ENCODE measurements at regions not wholly inside any gene's neighbourhood (a gene's known extent, or its start where the extent isn't known, plus 50 kb on each side); places are given as distances from the start of the nearest gene placed in this dataset.

DNA sequence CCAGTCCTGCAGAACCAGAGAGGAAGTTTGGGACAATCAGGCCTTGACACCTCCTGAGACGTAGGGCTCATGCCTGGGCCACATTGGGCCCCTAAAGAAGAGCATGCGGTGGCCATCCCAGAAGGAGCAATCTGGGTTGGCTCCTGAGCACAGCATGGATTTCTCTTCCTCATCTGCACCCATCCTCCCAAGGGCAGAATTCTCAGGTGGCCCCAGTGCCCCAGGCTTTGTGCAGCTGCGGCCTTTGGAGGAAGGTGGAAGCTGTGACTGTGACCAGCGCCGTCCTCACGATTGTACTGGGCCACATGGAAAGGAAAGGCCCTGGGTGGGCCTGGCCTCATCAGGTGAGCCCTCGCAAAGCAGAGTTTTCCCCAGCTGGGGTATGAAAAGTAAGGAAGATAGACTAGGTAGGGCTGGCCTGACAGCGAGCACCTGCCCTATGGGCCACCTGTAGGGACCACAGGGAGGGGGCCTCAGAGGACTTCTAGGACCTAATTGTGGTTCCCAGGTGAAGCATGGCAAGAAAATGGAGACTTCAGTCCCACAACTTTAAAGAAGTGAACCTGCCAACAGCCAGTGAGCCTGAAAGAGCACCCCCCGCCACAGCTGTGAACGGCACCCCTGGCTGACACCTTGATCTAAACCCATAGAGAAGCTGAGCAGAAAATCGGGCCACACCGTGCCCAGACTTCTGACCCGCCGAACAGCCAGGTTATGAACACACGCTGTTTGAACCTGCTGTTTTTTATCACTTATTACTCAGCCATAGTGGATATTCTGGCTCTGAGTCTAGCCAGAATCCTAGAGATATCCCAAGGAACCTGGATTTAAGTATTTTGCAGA is 164.1 kb downstream of the IRX2 start:
- Histone ChIP-seq H3K4me3 (ENCODE audit: low read length) (no peak overlapping the region), H4K20me1 (ENCODE audit: low read length) (no peaks in the 10 kb centered on the region), H3K79me2 (ENCODE audit: low read length) (no peaks in the 10 kb centered on the region), H2AFZ (ENCODE audit: low read length) (no peak overlapping the region), H3F3A (ENCODE audit: low read length, unreplicated experiment) (no peaks in the 10 kb centered on the region), H3K4me1 (ENCODE audit: insufficient read depth, low read length) (no peaks in the 10 kb centered on the region), H3K9me3 (ENCODE audit: low read length) (no peaks in the 10 kb centered on the region), H3K9me2 (replicated peaks; ENCODE audit: low read length) (no peaks in the 10 kb centered on the region), H3K4me2 (ENCODE audit: low read length) (no peak overlapping the region), H3K9ac (ENCODE audit: low read length) (no peak overlapping the region), H3K36me3 (ENCODE audit: low read depth, low read length) (no peaks in the 10 kb centered on the region), H3K27ac (ENCODE audit: low read length) (no peak overlapping the region), H3K27me3 (ENCODE audit: low read length) (no peaks in the 10 kb centered on the region)
- ATAC-seq (no peak), DNase-seq (no peak)
- CTCF ChIA-PET = no interaction called here
- intact Hi-C loops (cut with micrococcal nuclease) = no loop called here
- BruUV-seq (replicated peaks) = no TSS peak
- no peak for TF ChIP-seq EZH2phosphoT487 (IDR thresholded peaks at IDR 0.05; ENCODE audit: borderline replicate concordance, low read length)
- no peak for TF ChIP-seq CTCF (conservative IDR thresholded peaks at IDR 0.05; ENCODE audit: low read depth, low read length)
- no peak for TF ChIP-seq EZH2 (IDR thresholded peaks at IDR 0.05; ENCODE audit: low read length, unreplicated experiment)
- POLR2A ChIA-PET (ENCODE audit: unreplicated experiment) = no interaction called here

DNA sequence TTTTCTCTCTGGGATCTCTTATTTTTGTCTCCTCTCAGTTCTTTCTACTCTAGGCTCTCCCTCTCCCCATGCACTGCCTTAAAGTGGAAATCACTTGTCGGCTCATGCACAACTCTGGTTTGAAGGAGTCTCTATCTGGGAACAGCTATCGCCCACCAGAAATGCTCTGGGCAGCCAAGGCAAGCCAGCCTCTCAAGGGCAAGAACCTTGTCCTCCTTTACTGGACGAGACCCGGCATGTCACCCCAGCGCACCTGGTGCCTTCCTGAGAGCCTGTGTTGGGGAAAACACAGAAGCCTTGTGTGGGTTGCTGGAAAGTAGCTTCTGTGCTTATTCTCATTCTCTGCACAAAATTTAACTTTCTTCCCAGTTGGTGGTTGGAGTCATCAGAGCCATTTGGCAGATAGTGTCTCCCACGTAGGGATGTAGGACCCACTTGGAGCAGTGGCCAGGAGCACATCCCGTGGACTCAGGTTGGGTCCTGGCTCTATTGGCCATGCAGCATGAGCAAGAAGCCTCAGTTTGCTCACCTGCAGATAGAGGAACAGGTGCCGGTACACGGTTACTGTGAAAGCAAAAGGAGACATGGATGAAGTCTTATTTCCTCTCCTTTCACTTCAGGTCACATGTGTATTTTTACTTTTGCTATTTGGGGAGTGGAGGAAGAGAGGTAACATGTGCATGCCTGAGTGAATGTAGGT is 165.3 kb downstream of the IRX2 start:
- Histone ChIP-seq H4K20me1 (ENCODE audit: low read length) (no peaks in the 10 kb centered on the region), H3K9ac (ENCODE audit: low read length) (no peak overlapping the region), H3K36me3 (ENCODE audit: low read depth, low read length) (no peaks in the 10 kb centered on the region), H3K79me2 (ENCODE audit: low read length) (no peaks in the 10 kb centered on the region), H3K9me2 (replicated peaks; ENCODE audit: low read length) (no peaks in the 10 kb centered on the region), H3K4me3 (ENCODE audit: low read length) (no peak overlapping the region), H3K27ac (ENCODE audit: low read length) (no peak overlapping the region), H3K4me1 (ENCODE audit: insufficient read depth, low read length) (no peaks in the 10 kb centered on the region), H2AFZ (ENCODE audit: low read length) (no peak overlapping the region), H3F3A (ENCODE audit: low read length, unreplicated experiment) (no peaks in the 10 kb centered on the region), H3K27me3 (ENCODE audit: low read length) (no peaks in the 10 kb centered on the region), H3K9me3 (ENCODE audit: low read length) (no peaks in the 10 kb centered on the region), H3K4me2 (ENCODE audit: low read length) (no peak overlapping the region)
- CTCF ChIA-PET = no interaction called here
- no peak for ATAC-seq
- TF ChIP-seq CTCF (conservative IDR thresholded peaks at IDR 0.05; ENCODE audit: low read depth, low read length) = no peak
- TF ChIP-seq EZH2phosphoT487 (IDR thresholded peaks at IDR 0.05; ENCODE audit: borderline replicate concordance, low read length) = no peak
- no TSS peak for BruUV-seq (replicated peaks)
- no peak for DNase-seq
- intact Hi-C loops (cut with micrococcal nuclease) = no loop called here
- POLR2A ChIA-PET (ENCODE audit: unreplicated experiment) = no interaction called here
